ENCODE measurements at regions not wholly inside any gene's neighbourhood (a gene's known extent, or its start where the extent isn't known, plus 50 kb on each side); places are given as distances from the start of the nearest gene placed in this dataset.

GRCh38 chr21:21955204-21955603 is 957.0 kb downstream of the NCAM2 start:
- DNase-seq: no peak
- intact Hi-C loops (cut with DNase I): no loop called here
- no peaks in the 10 kb centered on the region for H3K27me3 ChIP-seq
- 63% methylated on average over 3 of the region's 3 CpGs for WGBS, 2 donors
- no peaks in the 10 kb centered on the region for H3K36me3 ChIP-seq
- H3K4me1 ChIP-seq: no peaks in the 10 kb centered on the region
- H3K27ac ChIP-seq: no peak overlapping the region
- no peak for TF ChIP-seq CTCF (IDR thresholded peaks at IDR 0.05)
- TF ChIP-seq POLR2A (IDR thresholded peaks at IDR 0.05): no peak
- peaks cover 0 to 7% (median 0%) of the 10 kb centered on the region in 3 donors for H3K9me3 ChIP-seq
- no peak overlapping the region for H3K4me3 ChIP-seq

GRCh38 chr21:21957490-21957889 is 959.3 kb downstream of the NCAM2 start:
- Histone ChIP-seq H3K9me3 (no peaks in the 10 kb centered on the region), H3K4me1 (no peaks in the 10 kb centered on the region), H3K4me3 (no peak overlapping the region), H3K36me3 (no peaks in the 10 kb centered on the region), H3K27me3 (no peaks in the 10 kb centered on the region), H3K27ac (no peak overlapping the region)
- intact Hi-C loops (cut with DNase I): no loop called here
- no peak for TF ChIP-seq POLR2A (IDR thresholded peaks at IDR 0.05)
- no peak for TF ChIP-seq CTCF (IDR thresholded peaks at IDR 0.05)
- 69 to 95% methylated on average over 1 of the region's 1 CpG for WGBS, 2 donors
- DNase-seq: no peak

GRCh38 chr21:21963911-21964310 is 965.7 kb downstream of the NCAM2 start:
- H3K36me3 ChIP-seq: no peaks in the 10 kb centered on the region
- intact Hi-C loops (cut with DNase I): no loop called here
- no peaks in the 10 kb centered on the region for H3K27me3 ChIP-seq
- peaks cover 0 to 13% (median 4%) of the 10 kb centered on the region in 3 donors for H3K9me3 ChIP-seq
- no peak overlapping the region for H3K27ac ChIP-seq
- DNase-seq: no peak
- TF ChIP-seq POLR2A (IDR thresholded peaks at IDR 0.05) (no peak), CTCF (IDR thresholded peaks at IDR 0.05) (no peak)
- no peak overlapping the region for H3K4me3 ChIP-seq
- WGBS, 2 donors: 13 to 30% methylated on average over 1 of the region's 1 CpG
- H3K4me1 ChIP-seq: no peaks in the 10 kb centered on the region

GRCh38 chr21:21968810-21969209 is 970.6 kb downstream of the NCAM2 start:
- no peaks in the 10 kb centered on the region for H3K27me3 ChIP-seq
- H3K27ac ChIP-seq: no peak overlapping the region
- H3K36me3 ChIP-seq: no peaks in the 10 kb centered on the region
- H3K4me1 ChIP-seq: no peaks in the 10 kb centered on the region
- WGBS, 2 donors: 43 to 57% methylated on average over 2 of the region's 2 CpGs
- TF ChIP-seq POLR2A (IDR thresholded peaks at IDR 0.05): no peak
- TF ChIP-seq CTCF (IDR thresholded peaks at IDR 0.05): no peak
- no peak overlapping the region for H3K4me3 ChIP-seq
- DNase-seq: no peak
- H3K9me3 ChIP-seq: peaks cover 0 to 10% (median 4%) of the 10 kb centered on the region in 3 donors
- intact Hi-C loops (cut with DNase I): no loop called here

- Histone ChIP-seq H3K36me3 (no peaks in the 10 kb centered on the region), H3K4me1 (no peaks in the 10 kb centered on the region), H3K9me3 (peaks cover 0 to 6% (median 1%) of the 10 kb centered on the region in 3 donors), H3K4me3 (no peak overlapping the region), H3K27me3 (no peaks in the 10 kb centered on the region), H3K27ac (no peak overlapping the region)
- no peak for DNase-seq
- no peak for TF ChIP-seq POLR2A (IDR thresholded peaks at IDR 0.05)
- no peak for TF ChIP-seq CTCF (IDR thresholded peaks at IDR 0.05)
- intact Hi-C loops (cut with DNase I): no loop called here
- WGBS, 2 donors: 33 to 39% methylated on average over 2 of the region's 2 CpGs
Observed at GRCh38 chr21:21969211-21969610, 971.0 kb downstream of the NCAM2 start.
